ENCODE measurements at regions not wholly inside any gene's neighbourhood (a gene's known extent, or its start where the extent isn't known, plus 50 kb on each side); places are given as distances from the start of the nearest gene placed in this dataset.

DNA sequence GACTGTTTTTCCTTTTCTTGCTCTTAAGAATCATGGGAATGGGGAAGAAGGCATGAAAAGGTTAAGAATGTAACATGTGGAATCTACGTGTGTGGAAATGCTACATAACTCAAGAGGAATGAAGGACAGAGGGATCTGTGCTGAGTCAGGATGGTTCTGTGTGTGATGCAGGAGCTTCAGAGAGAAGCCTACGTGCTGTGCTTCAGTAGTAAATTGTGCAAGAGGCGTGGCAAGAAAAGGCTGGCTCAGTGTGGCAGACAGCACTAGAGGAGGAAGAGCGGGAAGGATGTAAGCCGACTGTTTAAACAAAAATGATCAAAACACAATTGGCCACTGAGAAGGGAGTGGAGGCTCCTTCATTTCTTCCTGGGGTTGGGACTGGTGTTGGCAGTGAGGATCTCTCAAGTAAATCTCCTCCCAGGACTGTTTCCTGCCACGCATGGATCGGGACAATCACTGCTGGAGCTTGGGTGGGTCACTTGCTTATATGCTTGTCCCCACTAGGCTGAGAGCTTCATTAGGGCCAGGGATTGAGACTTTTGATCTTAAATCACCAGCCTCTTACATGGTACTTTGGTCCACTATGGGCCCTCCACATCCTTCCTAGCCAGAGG lies 59.4 kb upstream of the BASP1 start:
- H3K9me3 ChIP-seq (ENCODE audit: control insufficient read depth in 2 of 3, insufficient read depth in 1 of 3, low read length in 3 of 3): no peaks in the 10 kb centered on the region
- DNase-seq (no peak), FAIRE-seq (no peak)
- TF ChIP-seq, protein P1, sequence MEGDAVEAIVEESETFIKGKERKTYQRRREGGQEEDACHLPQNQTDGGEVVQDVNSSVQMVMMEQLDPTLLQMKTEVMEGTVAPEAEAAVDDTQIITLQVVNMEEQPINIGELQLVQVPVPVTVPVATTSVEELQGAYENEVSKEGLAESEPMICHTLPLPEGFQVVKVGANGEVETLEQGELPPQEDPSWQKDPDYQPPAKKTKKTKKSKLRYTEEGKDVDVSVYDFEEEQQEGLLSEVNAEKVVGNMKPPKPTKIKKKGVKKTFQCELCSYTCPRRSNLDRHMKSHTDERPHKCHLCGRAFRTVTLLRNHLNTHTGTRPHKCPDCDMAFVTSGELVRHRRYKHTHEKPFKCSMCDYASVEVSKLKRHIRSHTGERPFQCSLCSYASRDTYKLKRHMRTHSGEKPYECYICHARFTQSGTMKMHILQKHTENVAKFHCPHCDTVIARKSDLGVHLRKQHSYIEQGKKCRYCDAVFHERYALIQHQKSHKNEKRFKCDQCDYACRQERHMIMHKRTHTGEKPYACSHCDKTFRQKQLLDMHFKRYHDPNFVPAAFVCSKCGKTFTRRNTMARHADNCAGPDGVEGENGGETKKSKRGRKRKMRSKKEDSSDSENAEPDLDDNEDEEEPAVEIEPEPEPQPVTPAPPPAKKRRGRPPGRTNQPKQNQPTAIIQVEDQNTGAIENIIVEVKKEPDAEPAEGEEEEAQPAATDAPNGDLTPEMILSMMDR (IDR thresholded peaks at IDR 0.05; ENCODE audit: borderline replicate concordance, extremely low read depth, insufficient read depth): no peak
- H3K4me3 ChIP-seq (ENCODE audit: low read length in 3 of 3): no peak overlapping the region
- H3K4me1 ChIP-seq (ENCODE audit: control insufficient read depth in 2 of 3, insufficient read depth in 2 of 3, low read depth in 1 of 3, low read length in 3 of 3): no peaks in the 10 kb centered on the region
- intact Hi-C loops (cut with DNase I): no loop called here
- no peak overlapping the region for H3K27ac ChIP-seq (ENCODE audit: low read depth in 2 of 2, low read length in 2 of 2)
- H3K36me3 ChIP-seq (ENCODE audit: control insufficient read depth in 2 of 3, insufficient read depth in 3 of 3, low read length in 3 of 3): no peaks in the 10 kb centered on the region
- H3K27me3 ChIP-seq (ENCODE audit: control insufficient read depth, insufficient read depth, low read length): no peaks in the 10 kb centered on the region
- no peak overlapping the region for H3K9ac ChIP-seq (ENCODE audit: low read length in 3 of 3)

DNA sequence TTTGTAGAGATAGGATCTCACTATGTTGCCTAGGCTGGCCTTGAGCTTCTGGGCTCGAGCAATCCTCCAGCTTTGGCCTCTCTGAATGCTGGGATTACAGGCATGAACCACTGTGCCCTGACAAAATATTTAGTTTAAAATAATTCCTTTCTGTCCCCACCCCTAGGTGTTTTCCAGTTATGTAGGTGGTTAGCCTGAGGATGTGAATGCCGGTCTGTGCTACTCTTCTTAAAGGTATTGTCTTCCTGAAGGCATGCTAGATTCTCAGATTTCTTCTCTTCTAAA lies 56.7 kb upstream of the BASP1 start:
- H3K27me3 ChIP-seq (ENCODE audit: control insufficient read depth, insufficient read depth, low read length): no peaks in the 10 kb centered on the region

DNA sequence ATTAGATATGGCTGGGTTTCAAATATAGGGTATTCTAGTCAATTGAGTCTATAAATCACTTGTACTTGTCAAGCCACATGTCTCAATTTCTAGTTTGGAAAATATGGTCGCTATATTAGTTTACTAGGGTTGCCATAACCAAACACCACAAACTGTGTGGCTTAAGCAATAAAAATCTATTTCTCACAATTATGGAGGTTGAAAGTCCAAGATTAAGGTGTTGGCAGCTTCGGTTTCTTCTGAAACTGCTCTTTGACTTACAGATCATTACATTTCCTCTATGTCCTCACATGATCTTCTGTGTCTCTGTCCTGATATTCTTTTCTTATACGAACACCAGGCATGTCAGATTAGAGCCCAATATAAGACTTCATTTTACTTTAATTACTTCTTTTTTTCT lies 55.8 kb upstream of the BASP1 start:
- DNase-seq (no peak), FAIRE-seq (no peak)
- no peaks in the 10 kb centered on the region for H3K36me3 ChIP-seq (ENCODE audit: control insufficient read depth in 2 of 3, insufficient read depth in 3 of 3, low read length in 3 of 3)
- H3K27me3 ChIP-seq (ENCODE audit: control insufficient read depth, insufficient read depth, low read length): no peaks in the 10 kb centered on the region
- no peak overlapping the region for H3K4me3 ChIP-seq (ENCODE audit: low read length in 3 of 3)
- no peaks in the 10 kb centered on the region for H3K4me1 ChIP-seq (ENCODE audit: control insufficient read depth in 2 of 3, insufficient read depth in 2 of 3, low read depth in 1 of 3, low read length in 3 of 3)
- no peak overlapping the region for H3K27ac ChIP-seq (ENCODE audit: low read depth in 2 of 2, low read length in 2 of 2)
- intact Hi-C loops (cut with DNase I): no loop called here
- H3K9me3 ChIP-seq (ENCODE audit: control insufficient read depth in 2 of 3, insufficient read depth in 1 of 3, low read length in 3 of 3): no peaks in the 10 kb centered on the region
- TF ChIP-seq, protein P1 (IDR thresholded peaks at IDR 0.05; ENCODE audit: borderline replicate concordance, extremely low read depth, insufficient read depth): no peak
- no peak overlapping the region for H3K9ac ChIP-seq (ENCODE audit: low read length in 3 of 3)

More for the DNA sequence above, 56.7 kb upstream of the BASP1 start:
- FAIRE-seq (no peak), DNase-seq (no peak)
- Histone ChIP-seq H3K4me1 (ENCODE audit: control insufficient read depth in 2 of 3, insufficient read depth in 2 of 3, low read depth in 1 of 3, low read length in 3 of 3) (no peaks in the 10 kb centered on the region), H3K27ac (ENCODE audit: low read depth in 2 of 2, low read length in 2 of 2) (no peak overlapping the region), H3K9me3 (ENCODE audit: control insufficient read depth in 2 of 3, insufficient read depth in 1 of 3, low read length in 3 of 3) (no peaks in the 10 kb centered on the region), H3K4me3 (ENCODE audit: low read length in 3 of 3) (no peak overlapping the region), H3K36me3 (ENCODE audit: control insufficient read depth in 2 of 3, insufficient read depth in 3 of 3, low read length in 3 of 3) (no peaks in the 10 kb centered on the region), H3K9ac (ENCODE audit: low read length in 3 of 3) (no peak overlapping the region)
- intact Hi-C loops (cut with DNase I): no loop called here
- TF ChIP-seq, protein P1 (IDR thresholded peaks at IDR 0.05; ENCODE audit: borderline replicate concordance, extremely low read depth, insufficient read depth): no peak

DNA sequence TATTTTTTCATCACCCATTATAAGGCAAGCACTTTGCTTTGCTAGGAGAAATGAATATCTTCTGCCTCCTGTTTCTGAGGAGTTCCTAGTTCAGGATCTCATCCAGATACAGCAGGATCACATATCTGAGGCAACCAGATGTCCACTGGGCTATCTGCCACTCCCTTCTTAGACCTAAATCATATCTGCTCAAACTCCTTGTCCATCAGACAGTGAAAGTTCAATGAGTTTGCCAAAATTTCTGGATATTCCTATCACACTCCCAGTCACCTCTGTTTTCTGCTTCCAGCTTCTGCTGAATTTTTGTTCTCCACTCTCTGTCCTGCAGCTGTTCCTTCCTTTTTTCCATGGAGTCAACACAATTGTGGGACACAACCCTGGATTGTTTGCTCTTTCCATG lies 54.2 kb upstream of the BASP1 start:
- Histone ChIP-seq H3K36me3 (ENCODE audit: control insufficient read depth in 2 of 3, insufficient read depth in 3 of 3, low read length in 3 of 3) (no peaks in the 10 kb centered on the region), H3K4me3 (ENCODE audit: low read length in 3 of 3) (no peak overlapping the region), H3K4me1 (ENCODE audit: control insufficient read depth in 2 of 3, insufficient read depth in 2 of 3, low read depth in 1 of 3, low read length in 3 of 3) (peaks cover 0 to 6% (median 0%) of the 10 kb centered on the region in 3 donors), H3K27ac (ENCODE audit: low read depth in 2 of 2, low read length in 2 of 2) (no peak overlapping the region), H3K9ac (ENCODE audit: low read length in 3 of 3) (no peak overlapping the region), H3K9me3 (ENCODE audit: control insufficient read depth in 2 of 3, insufficient read depth in 1 of 3, low read length in 3 of 3) (no peaks in the 10 kb centered on the region), H3K27me3 (ENCODE audit: control insufficient read depth, insufficient read depth, low read length) (no peaks in the 10 kb centered on the region)
- DNase-seq: no peak
- FAIRE-seq: no peak
- TF ChIP-seq, protein P1 (IDR thresholded peaks at IDR 0.05; ENCODE audit: borderline replicate concordance, extremely low read depth, insufficient read depth): no peak
- intact Hi-C loops (cut with DNase I): no loop called here

Data from kidney (tissue), 13 donors.